ENCODE measurements at regions not wholly inside any gene's neighbourhood (a gene's known extent, or its start where the extent isn't known, plus 50 kb on each side); places are given as distances from the start of the nearest gene placed in this dataset.

GRCh38 chr4:129218897-129219296, 122.9 kb downstream of the C4orf33 start:
- POLR2A ChIA-PET: no interaction called here
- Histone ChIP-seq H4K20me1 (replicated peaks; ENCODE audit: control insufficient read depth, insufficient read depth, low read length) (no peaks in the 10 kb centered on the region), H3K79me2 (ENCODE audit: control insufficient read depth, insufficient read depth, low read length) (no peaks in the 10 kb centered on the region), H3K4me1 (replicated peaks in 1 of 2; ENCODE audit: control insufficient read depth in 2 of 2, insufficient read depth in 2 of 2, low read length in 2 of 2) (no peaks in the 10 kb centered on the region), H3K9ac (ENCODE audit: insufficient read depth in 1 of 2, low read depth in 2 of 2, low read length in 2 of 2) (no peak overlapping the region), H3K36me3 (ENCODE audit: control insufficient read depth, insufficient read depth, low read length) (no peaks in the 10 kb centered on the region), H3K27me3 (ENCODE audit: control insufficient read depth in 2 of 2, insufficient read depth in 2 of 2, low read length in 2 of 2) (no peaks in the 10 kb centered on the region), H3K9me3 (replicated peaks; ENCODE audit: control insufficient read depth, insufficient read depth, low read depth, low read length) (no peaks in the 10 kb centered on the region), H3K4me3 (no peak overlapping the region), H3K27ac (ENCODE audit: extremely low read depth, low read depth, low read length) (no peak overlapping the region), H2AFZ (ENCODE audit: low read depth, low read length) (no peak overlapping the region), H3K4me2 (ENCODE audit: insufficient read depth, low read length) (no peak overlapping the region), H3K9me1 (ENCODE audit: control insufficient read depth, insufficient read depth, low read length) (no peaks in the 10 kb centered on the region)
- DNase-seq (ENCODE audit: extremely low read depth in 1 of 4, low spot score in 3 of 4) (no peak), ATAC-seq (no peak), FAIRE-seq (no peak)
- 0% methylated on average over 1 of the region's 1 CpG for WGBS (ENCODE audit: insufficient coverage, low coverage, missing lambda C conversion rate)
- TF ChIP-seq ATF3 (IDR thresholded peaks at IDR 0.05) (no peak), ATF3 (CRISPR knock-in tag; conservative IDR thresholded peaks at IDR 0.05) (no peak), MED1 (CRISPR knock-in tag; IDR thresholded peaks at IDR 0.05; ENCODE audit: borderline replicate concordance) (no peak), SAFB2 (IDR thresholded peaks at IDR 0.05; ENCODE audit: borderline replicate concordance, low read depth, low read length, severe bottlenecking) (no peak), MTF1 (CRISPR knock-in tag; IDR thresholded peaks at IDR 0.05; ENCODE audit: borderline replicate concordance) (no peak), SMARCA4 (IDR thresholded peaks at IDR 0.05) (no peak)
- BruUV-seq (replicated peaks): no TSS peak
- in situ Hi-C loops (cut with MboI) (no loop called here), intact Hi-C loops (cut with micrococcal nuclease) (loop anchor here (5.0 kb wide), 1 partner anchor 123 kb away; no protein-coding TSS in a partner anchor)
- CTCF ChIA-PET (ENCODE audit: low intra/inter-chr PET ratio): no interaction called here

GRCh38 chr4:129220254-129220653, 124.3 kb downstream of the C4orf33 start:
- in situ Hi-C loops (cut with MboI): no loop called here
- Histone ChIP-seq H3K27ac (ENCODE audit: extremely low read depth, low read depth, low read length) (no peak overlapping the region), H3K9ac (ENCODE audit: insufficient read depth in 1 of 2, low read depth in 2 of 2, low read length in 2 of 2) (no peak overlapping the region), H3K4me1 (replicated peaks in 1 of 2; ENCODE audit: control insufficient read depth in 2 of 2, insufficient read depth in 2 of 2, low read length in 2 of 2) (no peaks in the 10 kb centered on the region), H3K79me2 (ENCODE audit: control insufficient read depth, insufficient read depth, low read length) (no peaks in the 10 kb centered on the region), H3K9me3 (replicated peaks; ENCODE audit: control insufficient read depth, insufficient read depth, low read depth, low read length) (no peaks in the 10 kb centered on the region), H3K4me2 (ENCODE audit: insufficient read depth, low read length) (no peak overlapping the region), H3K9me1 (ENCODE audit: control insufficient read depth, insufficient read depth, low read length) (no peaks in the 10 kb centered on the region), H3K36me3 (ENCODE audit: control insufficient read depth, insufficient read depth, low read length) (no peaks in the 10 kb centered on the region), H4K20me1 (replicated peaks; ENCODE audit: control insufficient read depth, insufficient read depth, low read length) (no peaks in the 10 kb centered on the region), H3K27me3 (ENCODE audit: control insufficient read depth in 2 of 2, insufficient read depth in 2 of 2, low read length in 2 of 2) (no peaks in the 10 kb centered on the region), H2AFZ (ENCODE audit: low read depth, low read length) (no peak overlapping the region), H3K4me3 (no peak overlapping the region)
- DNase-seq (ENCODE audit: extremely low read depth in 1 of 4, low spot score in 3 of 4): no peak
- ChIA-PET CTCF (ENCODE audit: low intra/inter-chr PET ratio) (no interaction called here), POLR2A (no interaction called here)
- BruUV-seq (replicated peaks): no TSS peak
- intact Hi-C loops (cut with micrococcal nuclease): no loop called here
- FAIRE-seq: no peak
- 6% methylated on average over 1 of the region's 1 CpG for WGBS (ENCODE audit: insufficient coverage, low coverage, missing lambda C conversion rate)
- ATAC-seq: no peak
- TF ChIP-seq, protein P1, sequence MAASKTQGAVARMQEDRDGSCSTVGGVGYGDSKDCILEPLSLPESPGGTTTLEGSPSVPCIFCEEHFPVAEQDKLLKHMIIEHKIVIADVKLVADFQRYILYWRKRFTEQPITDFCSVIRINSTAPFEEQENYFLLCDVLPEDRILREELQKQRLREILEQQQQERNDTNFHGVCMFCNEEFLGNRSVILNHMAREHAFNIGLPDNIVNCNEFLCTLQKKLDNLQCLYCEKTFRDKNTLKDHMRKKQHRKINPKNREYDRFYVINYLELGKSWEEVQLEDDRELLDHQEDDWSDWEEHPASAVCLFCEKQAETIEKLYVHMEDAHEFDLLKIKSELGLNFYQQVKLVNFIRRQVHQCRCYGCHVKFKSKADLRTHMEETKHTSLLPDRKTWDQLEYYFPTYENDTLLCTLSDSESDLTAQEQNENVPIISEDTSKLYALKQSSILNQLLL (CRISPR knock-in tag; IDR thresholded peaks at IDR 0.05; ENCODE audit: borderline replicate concordance): no peak
- TF ChIP-seq TAF15 (IDR thresholded peaks at IDR 0.05; ENCODE audit: low read depth, low read length) (no peak), ARHGAP35 (IDR thresholded peaks at IDR 0.05; ENCODE audit: partially characterized antibody) (no peak)
- TF ChIP-seq, protein P2, sequence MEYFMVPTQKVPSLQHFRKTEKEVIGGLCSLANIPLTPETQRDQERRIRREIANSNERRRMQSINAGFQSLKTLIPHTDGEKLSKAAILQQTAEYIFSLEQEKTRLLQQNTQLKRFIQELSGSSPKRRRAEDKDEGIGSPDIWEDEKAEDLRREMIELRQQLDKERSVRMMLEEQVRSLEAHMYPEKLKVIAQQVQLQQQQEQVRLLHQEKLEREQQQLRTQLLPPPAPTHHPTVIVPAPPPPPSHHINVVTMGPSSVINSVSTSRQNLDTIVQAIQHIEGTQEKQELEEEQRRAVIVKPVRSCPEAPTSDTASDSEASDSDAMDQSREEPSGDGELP (CRISPR knock-in tag; IDR thresholded peaks at IDR 0.05; ENCODE audit: borderline replicate concordance): no peak
